GM19023 (cell line): ENCODE measurements at regions not wholly inside any gene's neighbourhood (a gene's known extent, or its start where the extent isn't known, plus 50 kb on each side); places are given as distances from the start of the nearest gene placed in this dataset.

Experiments
- ATAC-seq: cut with Tn5 transposase; IDR thresholded peaks from one replicate; pipeline ENCODE4 v1.9.1; 2021; ENCODE audit warnings: mild to moderate bottlenecking, moderate library complexity; ENCODE audit not compliant: unreplicated experiment

- ATAC-seq = no peak
These were observed 187.4 kb downstream of the OPA1 start for GRCh38 chr3:193780397-193780796.

GRCh38 chr3:193780810-193781478 is 187.9 kb downstream of the OPA1 start:
- no peak for ATAC-seq

- ATAC-seq = no peak
These were observed 189.3 kb downstream of the OPA1 start for GRCh38 chr3:193782276-193782647.

GRCh38 chr3:193782747-193783146 is 189.7 kb downstream of the OPA1 start:
- no peak for ATAC-seq

- no peak for ATAC-seq
These were observed 190.3 kb downstream of the OPA1 start for GRCh38 chr3:193783166-193783896.

GRCh38 chr3:193784822-193785221 is 191.8 kb downstream of the OPA1 start:
- no peak for ATAC-seq

GRCh38 chr3:193787496-193787870 is 194.5 kb downstream of the OPA1 start:
- ATAC-seq = no peak

- ATAC-seq = peak; percentile 89
These were observed 195.4 kb downstream of the OPA1 start for GRCh38 chr3:193788189-193788991.

- ATAC-seq = no peak
These were observed 196.4 kb downstream of the OPA1 start for GRCh38 chr3:193789455-193789854.

- no peak for ATAC-seq
These were observed 197.3 kb downstream of the OPA1 start for GRCh38 chr3:193790086-193790990.

GRCh38 chr3:193791041-193792032 is 198.3 kb downstream of the OPA1 start:
- no peak for ATAC-seq

- ATAC-seq = no peak
These were observed 200.1 kb downstream of the OPA1 start for GRCh38 chr3:193793123-193793522.

- no peak for ATAC-seq
These were observed 201.2 kb downstream of the OPA1 start for GRCh38 chr3:193794002-193794881.

- ATAC-seq = no peak
These were observed 202.2 kb downstream of the OPA1 start for GRCh38 chr3:193795062-193795690.

- ATAC-seq = no peak
These were observed 203.1 kb downstream of the OPA1 start for GRCh38 chr3:193796089-193796488.

- ATAC-seq = no peak
These were observed 204.6 kb downstream of the OPA1 start for GRCh38 chr3:193797566-193797965.

- no peak for ATAC-seq
These were observed 205.0 kb downstream of the OPA1 start for GRCh38 chr3:193798051-193798450.
